ENCODE measurements at regions not wholly inside any gene's neighbourhood (a gene's known extent, or its start where the extent isn't known, plus 50 kb on each side); places are given as distances from the start of the nearest gene placed in this dataset.

- DNase-seq (ENCODE audit: low read depth in 2 of 2), result no peak
Measured at GRCh38 chr2:16413285-16413684, 252.3 kb downstream of the CYRIA start.

GRCh38 chr2:16412321-16413030 is 253.2 kb downstream of the CYRIA start:
- no peak for DNase-seq (ENCODE audit: low read depth in 2 of 2)

- DNase-seq (ENCODE audit: low read depth in 2 of 2), result no peak
Measured at GRCh38 chr2:16411788-16412187, 253.8 kb downstream of the CYRIA start.

GRCh38 chr2:16409849-16410248 is 255.8 kb downstream of the CYRIA start:
- DNase-seq (ENCODE audit: low read depth in 2 of 2), result no peak

- no peak for DNase-seq (ENCODE audit: low read depth in 2 of 2)
Measured at GRCh38 chr2:16409006-16409390, 256.6 kb downstream of the CYRIA start.

GRCh38 chr2:16408331-16409005 is 257.2 kb downstream of the CYRIA start:
- DNase-seq (ENCODE audit: low read depth in 2 of 2), result no peak

- no peak for DNase-seq (ENCODE audit: low read depth in 2 of 2)
Measured at GRCh38 chr2:16407358-16407757, 258.3 kb downstream of the CYRIA start.

GRCh38 chr2:16406496-16407289 is 258.9 kb downstream of the CYRIA start:
- DNase-seq (ENCODE audit: low read depth in 2 of 2), result no peak

- DNase-seq (ENCODE audit: low read depth in 2 of 2), result no peak
Measured at GRCh38 chr2:16405551-16405950, 260.1 kb downstream of the CYRIA start.

GRCh38 chr2:16404551-16405300 is 260.9 kb downstream of the CYRIA start:
- no peak for DNase-seq (ENCODE audit: low read depth in 2 of 2)

GRCh38 chr2:16404146-16404545 is 261.5 kb downstream of the CYRIA start:
- no peak for DNase-seq (ENCODE audit: low read depth in 2 of 2)

GRCh38 chr2:16402891-16403290 is 262.7 kb downstream of the CYRIA start:
- no peak for DNase-seq (ENCODE audit: low read depth in 2 of 2)

- no peak for DNase-seq (ENCODE audit: low read depth in 2 of 2)
Measured at GRCh38 chr2:16401761-16402300, 263.8 kb downstream of the CYRIA start.

- no peak for DNase-seq (ENCODE audit: low read depth in 2 of 2)
Measured at GRCh38 chr2:16400127-16400623, 265.5 kb downstream of the CYRIA start.

GRCh38 chr2:16398486-16399043 is 267.1 kb downstream of the CYRIA start:
- DNase-seq (ENCODE audit: low read depth in 2 of 2), result no peak

- no peak for DNase-seq (ENCODE audit: low read depth in 2 of 2)
Measured at GRCh38 chr2:16397681-16398475, 267.8 kb downstream of the CYRIA start.

- no peak for DNase-seq (ENCODE audit: low read depth in 2 of 2)
Measured at GRCh38 chr2:16396986-16397385, 268.6 kb downstream of the CYRIA start.

GRCh38 chr2:16396171-16396570 is 269.5 kb downstream of the CYRIA start:
- DNase-seq (ENCODE audit: low read depth in 2 of 2), result no peak

GRCh38 chr2:16395601-16396000 is 270.0 kb downstream of the CYRIA start:
- DNase-seq (ENCODE audit: low read depth in 2 of 2), result no peak

GRCh38 chr2:16394986-16395550 is 270.6 kb downstream of the CYRIA start:
- DNase-seq (ENCODE audit: low read depth in 2 of 2), result no peak
